ENCODE measurements at regions not wholly inside any gene's neighbourhood (a gene's known extent, or its start where the extent isn't known, plus 50 kb on each side); places are given as distances from the start of the nearest gene placed in this dataset.

DNA sequence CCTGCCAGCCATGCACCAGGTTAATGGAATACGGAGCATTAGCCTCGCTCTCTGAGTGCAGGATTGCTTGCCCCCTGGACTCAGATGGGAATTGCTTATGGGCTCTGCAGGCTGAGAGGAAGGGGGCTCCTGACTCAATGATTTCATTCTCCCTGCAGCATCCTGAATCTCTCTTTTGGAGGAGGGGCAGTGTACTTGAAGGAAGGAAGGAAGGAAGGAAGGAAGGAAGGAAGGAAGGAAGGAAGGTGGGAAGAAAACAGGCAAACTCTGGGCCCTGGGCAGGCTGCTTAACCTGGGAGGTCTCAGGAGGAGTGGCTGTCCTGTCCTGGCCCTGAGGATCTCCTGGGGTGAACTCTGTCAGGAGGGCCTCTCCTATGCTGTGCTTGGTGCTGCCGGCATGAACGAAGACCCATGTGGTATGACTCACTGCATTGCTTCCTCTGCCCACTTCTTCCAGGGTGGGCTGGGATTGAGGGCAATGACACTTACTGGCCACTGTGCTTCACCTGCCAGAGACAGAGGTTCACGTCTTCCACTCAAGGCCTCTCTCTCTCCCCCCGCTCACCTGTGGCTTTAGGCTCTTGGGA is 257.1 kb upstream of the CSF3R start (continued):
- TF ChIP-seq, protein P1, sequence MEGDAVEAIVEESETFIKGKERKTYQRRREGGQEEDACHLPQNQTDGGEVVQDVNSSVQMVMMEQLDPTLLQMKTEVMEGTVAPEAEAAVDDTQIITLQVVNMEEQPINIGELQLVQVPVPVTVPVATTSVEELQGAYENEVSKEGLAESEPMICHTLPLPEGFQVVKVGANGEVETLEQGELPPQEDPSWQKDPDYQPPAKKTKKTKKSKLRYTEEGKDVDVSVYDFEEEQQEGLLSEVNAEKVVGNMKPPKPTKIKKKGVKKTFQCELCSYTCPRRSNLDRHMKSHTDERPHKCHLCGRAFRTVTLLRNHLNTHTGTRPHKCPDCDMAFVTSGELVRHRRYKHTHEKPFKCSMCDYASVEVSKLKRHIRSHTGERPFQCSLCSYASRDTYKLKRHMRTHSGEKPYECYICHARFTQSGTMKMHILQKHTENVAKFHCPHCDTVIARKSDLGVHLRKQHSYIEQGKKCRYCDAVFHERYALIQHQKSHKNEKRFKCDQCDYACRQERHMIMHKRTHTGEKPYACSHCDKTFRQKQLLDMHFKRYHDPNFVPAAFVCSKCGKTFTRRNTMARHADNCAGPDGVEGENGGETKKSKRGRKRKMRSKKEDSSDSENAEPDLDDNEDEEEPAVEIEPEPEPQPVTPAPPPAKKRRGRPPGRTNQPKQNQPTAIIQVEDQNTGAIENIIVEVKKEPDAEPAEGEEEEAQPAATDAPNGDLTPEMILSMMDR (IDR thresholded peaks at IDR 0.05; ENCODE audit: low read depth, low read length, missing input control), result no peak
- TF ChIP-seq EGR1 (IDR thresholded peaks at IDR 0.05; ENCODE audit: low read depth in 2 of 2) (no peak), NR2F2 (IDR thresholded peaks at IDR 0.05) (no peak), RXRA (IDR thresholded peaks at IDR 0.05) (no peak), RAD21 (IDR thresholded peaks at IDR 0.05) (no peak), SP1 (IDR thresholded peaks at IDR 0.05) (no peak), JUND (IDR thresholded peaks at IDR 0.05) (no peak)

- no peak overlapping the region for H3K27ac ChIP-seq (ENCODE audit: low read depth in 1 of 2, low read length in 2 of 2)
- peaks cover 0 to 18% (median 2%) of the 10 kb centered on the region in 4 donors for H3K27me3 ChIP-seq (ENCODE audit: control insufficient read depth in 4 of 4, insufficient read depth in 4 of 4, low read length in 3 of 4)
- H3K4me1 ChIP-seq (ENCODE audit: control insufficient read depth in 4 of 4, insufficient read depth in 4 of 4, low read length in 3 of 4), result no peaks in the 10 kb centered on the region
- DNase-seq (ENCODE audit: low spot score), result no peak
- no peak for TF ChIP-seq YY1 (IDR thresholded peaks at IDR 0.05)
- no peak for TF ChIP-seq FOXA1 (IDR thresholded peaks at IDR 0.05)
- TF ChIP-seq MAX (IDR thresholded peaks at IDR 0.05), result no peak
- TF ChIP-seq NR2F2 (IDR thresholded peaks at IDR 0.05), result no peak
- TF ChIP-seq ZBTB33 (IDR thresholded peaks at IDR 0.05), result no peak
- no peak for TF ChIP-seq JUND (IDR thresholded peaks at IDR 0.05)
- no peak for TF ChIP-seq FOXA2 (IDR thresholded peaks at IDR 0.05)
- TF ChIP-seq, protein P1 (IDR thresholded peaks at IDR 0.05; ENCODE audit: low read depth, low read length, missing input control), result no peak
- TF ChIP-seq, protein P2, sequence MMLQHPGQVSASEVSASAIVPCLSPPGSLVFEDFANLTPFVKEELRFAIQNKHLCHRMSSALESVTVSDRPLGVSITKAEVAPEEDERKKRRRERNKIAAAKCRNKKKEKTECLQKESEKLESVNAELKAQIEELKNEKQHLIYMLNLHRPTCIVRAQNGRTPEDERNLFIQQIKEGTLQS (IDR thresholded peaks at IDR 0.05), result no peak
- TF ChIP-seq RXRA (IDR thresholded peaks at IDR 0.05), result no peak
- no peak for TF ChIP-seq HNF4G (IDR thresholded peaks at IDR 0.05)
- no peak for TF ChIP-seq RAD21 (IDR thresholded peaks at IDR 0.05)
- TF ChIP-seq GABPA (IDR thresholded peaks at IDR 0.05 in 1 of 2, conservative IDR thresholded peaks at IDR 0.05 in 1 of 2), result no peak
- TF ChIP-seq, protein P3, sequence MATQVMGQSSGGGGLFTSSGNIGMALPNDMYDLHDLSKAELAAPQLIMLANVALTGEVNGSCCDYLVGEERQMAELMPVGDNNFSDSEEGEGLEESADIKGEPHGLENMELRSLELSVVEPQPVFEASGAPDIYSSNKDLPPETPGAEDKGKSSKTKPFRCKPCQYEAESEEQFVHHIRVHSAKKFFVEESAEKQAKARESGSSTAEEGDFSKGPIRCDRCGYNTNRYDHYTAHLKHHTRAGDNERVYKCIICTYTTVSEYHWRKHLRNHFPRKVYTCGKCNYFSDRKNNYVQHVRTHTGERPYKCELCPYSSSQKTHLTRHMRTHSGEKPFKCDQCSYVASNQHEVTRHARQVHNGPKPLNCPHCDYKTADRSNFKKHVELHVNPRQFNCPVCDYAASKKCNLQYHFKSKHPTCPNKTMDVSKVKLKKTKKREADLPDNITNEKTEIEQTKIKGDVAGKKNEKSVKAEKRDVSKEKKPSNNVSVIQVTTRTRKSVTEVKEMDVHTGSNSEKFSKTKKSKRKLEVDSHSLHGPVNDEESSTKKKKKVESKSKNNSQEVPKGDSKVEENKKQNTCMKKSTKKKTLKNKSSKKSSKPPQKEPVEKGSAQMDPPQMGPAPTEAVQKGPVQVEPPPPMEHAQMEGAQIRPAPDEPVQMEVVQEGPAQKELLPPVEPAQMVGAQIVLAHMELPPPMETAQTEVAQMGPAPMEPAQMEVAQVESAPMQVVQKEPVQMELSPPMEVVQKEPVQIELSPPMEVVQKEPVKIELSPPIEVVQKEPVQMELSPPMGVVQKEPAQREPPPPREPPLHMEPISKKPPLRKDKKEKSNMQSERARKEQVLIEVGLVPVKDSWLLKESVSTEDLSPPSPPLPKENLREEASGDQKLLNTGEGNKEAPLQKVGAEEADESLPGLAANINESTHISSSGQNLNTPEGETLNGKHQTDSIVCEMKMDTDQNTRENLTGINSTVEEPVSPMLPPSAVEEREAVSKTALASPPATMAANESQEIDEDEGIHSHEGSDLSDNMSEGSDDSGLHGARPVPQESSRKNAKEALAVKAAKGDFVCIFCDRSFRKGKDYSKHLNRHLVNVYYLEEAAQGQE (IDR thresholded peaks at IDR 0.05), result no peak
- TF ChIP-seq HNF4A (conservative IDR thresholded peaks at IDR 0.05), result no peak
- no peak for TF ChIP-seq TAF1 (conservative IDR thresholded peaks at IDR 0.05)
- TF ChIP-seq EGR1 (IDR thresholded peaks at IDR 0.05; ENCODE audit: low read depth in 2 of 2), result no peak
- no peak for TF ChIP-seq SP1 (IDR thresholded peaks at IDR 0.05)
- no peaks in the 10 kb centered on the region for H3K36me3 ChIP-seq (ENCODE audit: control insufficient read depth in 4 of 4, insufficient read depth in 3 of 4, low read depth in 1 of 4, low read length in 3 of 4)
- no peak overlapping the region for H3K4me3 ChIP-seq (ENCODE audit: low read depth in 1 of 3, low read length in 3 of 3)
- H3K9me3 ChIP-seq (ENCODE audit: control insufficient read depth in 4 of 4, low read length in 3 of 4), result peaks cover 0 to 3% (median 2%) of the 10 kb centered on the region in 4 donors
- no peak overlapping the region for H3K9ac ChIP-seq (ENCODE audit: low read depth in 1 of 2, low read length in 2 of 2)
- 56% methylated on average over 5 of the region's 5 CpGs for WGBS
Measured at GRCh38 chr1:36738245-36738644, 255.5 kb upstream of the CSF3R start.

All from liver (tissue), 8 donors.